SJCRH30 (cell line): ENCODE measurements at regions not wholly inside any gene's neighbourhood (a gene's known extent, or its start where the extent isn't known, plus 50 kb on each side); places are given as distances from the start of the nearest gene placed in this dataset.

Experiments used
- DNase-seq, 2 experiments: peaks; one replicate each; pipeline ENCODE4 v3.0.0-alpha.2; 2015 to 2020
- H3K27ac ChIP-seq: fragments of 250-450 bp; sonication (Bioruptor Pico); 2 replicates; pipeline ENCODE4 v1.5.1; 2020; ENCODE audit warnings: mild to moderate bottlenecking, moderate library complexity
- H3K27me3 ChIP-seq: fragments of 250-450 bp; sonication (Bioruptor Pico); 2 replicates; pipeline ENCODE4 v1.5.1; 2020; ENCODE audit warnings: mild to moderate bottlenecking, moderate library complexity
- H3K36me3 ChIP-seq: fragments of 250-450 bp; sonication (Bioruptor Pico); 2 replicates; pipeline ENCODE4 v1.5.1; 2020; ENCODE audit warnings: mild to moderate bottlenecking, moderate library complexity
- H3K4me1 ChIP-seq: fragments of 250-450 bp; sonication (Bioruptor Pico); 2 replicates; pipeline ENCODE4 v1.5.1; 2020; ENCODE audit warnings: mild to moderate bottlenecking, moderate library complexity
- H3K4me3 ChIP-seq: fragments of 250-450 bp; sonication (Bioruptor Pico); 2 replicates; pipeline ENCODE4 v1.5.1; 2020; ENCODE audit warnings: mild to moderate bottlenecking, moderate library complexity
- H3K9me3 ChIP-seq: fragments of 250-450 bp; sonication (Bioruptor Pico); replicated peaks from 2 replicates; pipeline ENCODE4 v1.5.1; 2020; ENCODE audit warnings: mild to moderate bottlenecking, moderate library complexity

GRCh38 chr7:3206771-3207191 lies 94.3 kb upstream of the SDK1 start:
- H3K36me3 ChIP-seq = no peaks in the 10 kb centered on the region
- H3K9me3 ChIP-seq = no peaks in the 10 kb centered on the region
- no peaks in the 10 kb centered on the region for H3K27me3 ChIP-seq
- no peak overlapping the region for H3K27ac ChIP-seq
- H3K4me3 ChIP-seq = no peak overlapping the region
- no peak for DNase-seq
- H3K4me1 ChIP-seq = no peaks in the 10 kb centered on the region

- H3K27ac ChIP-seq = no peak overlapping the region
- no peak overlapping the region for H3K4me3 ChIP-seq
- H3K27me3 ChIP-seq = no peaks in the 10 kb centered on the region
- DNase-seq = no peak
- H3K9me3 ChIP-seq = no peaks in the 10 kb centered on the region
- H3K36me3 ChIP-seq = no peaks in the 10 kb centered on the region
- H3K4me1 ChIP-seq = no peaks in the 10 kb centered on the region
These were observed 93.6 kb upstream of the SDK1 start for GRCh38 chr7:3207387-3207902.

GRCh38 chr7:3210531-3210930 lies 90.5 kb upstream of the SDK1 start:
- DNase-seq = peak in 1 of 2 experiments; percentile 19
- Histone ChIP-seq H3K9me3 (no peaks in the 10 kb centered on the region), H3K36me3 (no peaks in the 10 kb centered on the region), H3K27me3 (0 out of 2 replicates have a peak, but pooled peaks cover 4% of the 10 kb centered on the region), H3K4me3 (no peak overlapping the region), H3K4me1 (no peaks in the 10 kb centered on the region), H3K27ac (no peak overlapping the region)

GRCh38 chr7:3214090-3214413 lies 87.0 kb upstream of the SDK1 start:
- Histone ChIP-seq H3K27me3 (0 out of 2 replicates have a peak, but pooled peaks cover 4% of the 10 kb centered on the region), H3K27ac (no peak overlapping the region), H3K4me3 (no peak overlapping the region), H3K4me1 (no peaks in the 10 kb centered on the region), H3K9me3 (no peaks in the 10 kb centered on the region), H3K36me3 (no peaks in the 10 kb centered on the region)
- DNase-seq = no peak

GRCh38 chr7:3215624-3216585 lies 85.1 kb upstream of the SDK1 start:
- 0 out of 2 replicates have a peak, but pooled peaks cover 4% of the 10 kb centered on the region for H3K27me3 ChIP-seq
- H3K9me3 ChIP-seq = no peaks in the 10 kb centered on the region
- DNase-seq = no peak
- no peaks in the 10 kb centered on the region for H3K4me1 ChIP-seq
- H3K27ac ChIP-seq = no peak overlapping the region
- no peak overlapping the region for H3K4me3 ChIP-seq
- H3K36me3 ChIP-seq = no peaks in the 10 kb centered on the region

GRCh38 chr7:3217166-3217565 lies 83.9 kb upstream of the SDK1 start:
- Histone ChIP-seq H3K4me1 (no peaks in the 10 kb centered on the region), H3K27ac (no peak overlapping the region), H3K4me3 (no peak overlapping the region), H3K36me3 (no peaks in the 10 kb centered on the region), H3K9me3 (no peaks in the 10 kb centered on the region), H3K27me3 (0 out of 2 replicates have a peak, but pooled peaks cover 4% of the 10 kb centered on the region)
- no peak for DNase-seq

GRCh38 chr7:3218411-3219225 lies 82.4 kb upstream of the SDK1 start:
- no peak for DNase-seq
- Histone ChIP-seq H3K4me1 (no peaks in the 10 kb centered on the region), H3K4me3 (no peak overlapping the region), H3K36me3 (no peaks in the 10 kb centered on the region), H3K27ac (no peak overlapping the region), H3K9me3 (no peaks in the 10 kb centered on the region), H3K27me3 (0 out of 2 replicates have a peak, but pooled peaks cover 2% of the 10 kb centered on the region)

- H3K27me3 ChIP-seq = no peaks in the 10 kb centered on the region
- H3K36me3 ChIP-seq = no peaks in the 10 kb centered on the region
- H3K4me3 ChIP-seq = no peak overlapping the region
- DNase-seq = no peak
- no peaks in the 10 kb centered on the region for H3K9me3 ChIP-seq
- no peak overlapping the region for H3K27ac ChIP-seq
- H3K4me1 ChIP-seq = no peaks in the 10 kb centered on the region
These were observed 71.1 kb upstream of the SDK1 start for GRCh38 chr7:3229904-3230470.

- no peaks in the 10 kb centered on the region for H3K4me1 ChIP-seq
- no peaks in the 10 kb centered on the region for H3K27me3 ChIP-seq
- DNase-seq = no peak
- H3K9me3 ChIP-seq = no peaks in the 10 kb centered on the region
- no peak overlapping the region for H3K4me3 ChIP-seq
- H3K36me3 ChIP-seq = no peaks in the 10 kb centered on the region
- H3K27ac ChIP-seq = no peak overlapping the region
These were observed 70.1 kb upstream of the SDK1 start for GRCh38 chr7:3230908-3231307.

GRCh38 chr7:3232228-3232627 lies 68.8 kb upstream of the SDK1 start:
- no peaks in the 10 kb centered on the region for H3K36me3 ChIP-seq
- no peaks in the 10 kb centered on the region; the same call in 1 of the 2 replicates for H3K9me3 ChIP-seq
- DNase-seq = no peak
- H3K27me3 ChIP-seq = no peaks in the 10 kb centered on the region
- no peak overlapping the region for H3K27ac ChIP-seq
- H3K4me1 ChIP-seq = no peaks in the 10 kb centered on the region
- H3K4me3 ChIP-seq = no peak overlapping the region

GRCh38 chr7:3233301-3233700 lies 67.8 kb upstream of the SDK1 start:
- no peaks in the 10 kb centered on the region for H3K4me1 ChIP-seq
- DNase-seq = no peak
- no peaks in the 10 kb centered on the region; the same call in 1 of the 2 replicates for H3K9me3 ChIP-seq
- H3K27ac ChIP-seq = no peak overlapping the region
- H3K27me3 ChIP-seq = no peaks in the 10 kb centered on the region
- no peak overlapping the region for H3K4me3 ChIP-seq
- no peaks in the 10 kb centered on the region for H3K36me3 ChIP-seq

GRCh38 chr7:3234051-3234450 lies 67.0 kb upstream of the SDK1 start:
- Histone ChIP-seq H3K4me3 (no peak overlapping the region), H3K4me1 (no peaks in the 10 kb centered on the region), H3K36me3 (no peaks in the 10 kb centered on the region), H3K27ac (no peak overlapping the region), H3K27me3 (no peaks in the 10 kb centered on the region), H3K9me3 (no peaks in the 10 kb centered on the region; the same call in 1 of the 2 replicates)
- no peak for DNase-seq

GRCh38 chr7:3234851-3235250 lies 66.2 kb upstream of the SDK1 start:
- H3K27ac ChIP-seq = no peak overlapping the region
- no peak overlapping the region for H3K4me3 ChIP-seq
- H3K36me3 ChIP-seq = no peaks in the 10 kb centered on the region
- H3K4me1 ChIP-seq = no peaks in the 10 kb centered on the region
- no peak for DNase-seq
- H3K27me3 ChIP-seq = no peaks in the 10 kb centered on the region
- no peaks in the 10 kb centered on the region; the same call in 1 of the 2 replicates for H3K9me3 ChIP-seq

- Histone ChIP-seq H3K36me3 (no peaks in the 10 kb centered on the region), H3K27me3 (no peaks in the 10 kb centered on the region), H3K4me3 (no peak overlapping the region), H3K27ac (no peak overlapping the region), H3K4me1 (no peaks in the 10 kb centered on the region), H3K9me3 (no peaks in the 10 kb centered on the region; the same call in 1 of the 2 replicates)
- DNase-seq = no peak
These were observed 65.7 kb upstream of the SDK1 start for GRCh38 chr7:3235322-3235721.
